SK-N-SH treated with all-trans-retinoic acid at 6 μM for 48 hours (cell line): ENCODE measurements at regions not wholly inside any gene's neighbourhood (a gene's known extent, or its start where the extent isn't known, plus 50 kb on each side); places are given as distances from the start of the nearest gene placed in this dataset.

Source experiments
- CSDC2 ChIP-seq: fragments of 250-450 bp; sonication (Bioruptor Pico); IDR thresholded peaks from 2 replicates; pipeline ENCODE4 v1.5.0; 2020; ENCODE audit warnings: mild to moderate bottlenecking, moderate library complexity
- GLIS3 ChIP-seq: fragments of 250-450 bp; sonication (Bioruptor Pico); IDR thresholded peaks from 2 replicates; pipeline ENCODE4 v1.5.0; 2020; ENCODE audit warnings: mild to moderate bottlenecking, moderate library complexity
- RARB ChIP-seq: fragments of 250-450 bp; sonication (Bioruptor Pico); IDR thresholded peaks from 2 replicates; pipeline ENCODE4 v1.8.0; 2021; ENCODE audit warnings: mild to moderate bottlenecking, moderate library complexity
- ZFP30 ChIP-seq: fragments of 450-650 bp; formaldehyde crosslinking; IDR thresholded peaks from 2 replicates; pipeline ENCODE4 v1.5.0; 2022; ENCODE audit warnings: mild to moderate bottlenecking, moderate library complexity
- ZNF565 ChIP-seq: fragments of 450-650 bp; formaldehyde crosslinking; conservative IDR thresholded peaks from 2 replicates; pipeline ENCODE4 v1.5.0; 2020; ENCODE audit warnings: low read depth, mild to moderate bottlenecking, moderate library complexity
- ZNF8 ChIP-seq: fragments of 450-650 bp; formaldehyde crosslinking; IDR thresholded peaks from 2 replicates; pipeline ENCODE4 v1.5.0; 2020; ENCODE audit warnings: mild to moderate bottlenecking, moderate library complexity
- TF ChIP-seq, protein P1 (sequence below): fragments of 250-450 bp; sonication (Bioruptor Pico); IDR thresholded peaks from 2 replicates; pipeline ENCODE4 v1.8.0; 2020; ENCODE audit warnings: mild to moderate bottlenecking, moderate library complexity, borderline replicate concordance

DNA sequence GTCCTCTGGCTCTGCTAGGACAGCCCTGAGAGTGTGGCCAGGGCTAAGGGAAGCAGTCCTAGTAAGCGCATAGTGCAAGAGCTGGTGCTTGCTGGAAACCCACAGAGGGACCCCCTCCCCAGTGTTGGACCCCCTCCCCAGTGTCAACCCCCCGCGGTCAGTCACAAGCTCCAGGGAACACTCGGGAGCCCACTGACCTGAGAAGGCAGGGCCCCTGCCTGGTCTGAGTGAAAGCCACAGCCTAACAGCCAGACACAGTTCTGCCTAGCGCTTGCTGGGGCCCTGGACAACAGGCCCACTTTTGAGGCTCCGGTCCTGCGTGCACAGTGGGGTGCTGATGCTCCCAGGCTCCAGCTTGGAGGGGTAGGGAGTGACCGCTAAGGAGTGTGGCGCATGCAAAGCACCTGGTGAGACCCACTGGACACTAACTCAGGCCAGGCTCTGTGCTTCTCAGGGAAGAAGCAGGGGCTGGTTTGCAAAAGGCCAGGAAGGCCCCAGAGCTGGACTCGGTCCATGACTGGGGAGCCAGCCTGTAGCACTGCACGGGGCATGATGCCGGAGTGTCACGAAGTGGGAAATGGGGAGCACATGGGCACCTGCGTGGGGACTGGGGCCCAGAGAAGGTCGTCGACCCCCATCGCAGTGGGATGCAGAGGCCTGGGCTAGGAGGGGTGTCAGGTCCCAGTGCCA, 175.8 kb upstream of the PPP2R2D start:
- TF ChIP-seq, protein P1, sequence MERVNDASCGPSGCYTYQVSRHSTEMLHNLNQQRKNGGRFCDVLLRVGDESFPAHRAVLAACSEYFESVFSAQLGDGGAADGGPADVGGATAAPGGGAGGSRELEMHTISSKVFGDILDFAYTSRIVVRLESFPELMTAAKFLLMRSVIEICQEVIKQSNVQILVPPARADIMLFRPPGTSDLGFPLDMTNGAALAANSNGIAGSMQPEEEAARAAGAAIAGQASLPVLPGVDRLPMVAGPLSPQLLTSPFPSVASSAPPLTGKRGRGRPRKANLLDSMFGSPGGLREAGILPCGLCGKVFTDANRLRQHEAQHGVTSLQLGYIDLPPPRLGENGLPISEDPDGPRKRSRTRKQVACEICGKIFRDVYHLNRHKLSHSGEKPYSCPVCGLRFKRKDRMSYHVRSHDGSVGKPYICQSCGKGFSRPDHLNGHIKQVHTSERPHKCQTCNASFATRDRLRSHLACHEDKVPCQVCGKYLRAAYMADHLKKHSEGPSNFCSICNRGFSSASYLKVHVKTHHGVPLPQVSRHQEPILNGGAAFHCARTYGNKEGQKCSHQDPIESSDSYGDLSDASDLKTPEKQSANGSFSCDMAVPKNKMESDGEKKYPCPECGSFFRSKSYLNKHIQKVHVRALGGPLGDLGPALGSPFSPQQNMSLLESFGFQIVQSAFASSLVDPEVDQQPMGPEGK (CRISPR knock-in tag), result no peak
- no peak for TF ChIP-seq ZNF565
- TF ChIP-seq ZNF8 (CRISPR knock-in tag), result no peak
- TF ChIP-seq ZFP30, result no peak
- TF ChIP-seq RARB (CRISPR knock-in tag), result no peak
- TF ChIP-seq GLIS3 (CRISPR knock-in tag), result no peak
- TF ChIP-seq CSDC2 (CRISPR knock-in tag), result no peak
